Uterus (tissue), 2 donors: ENCODE measurements at regions not wholly inside any gene's neighbourhood (a gene's known extent, or its start where the extent isn't known, plus 50 kb on each side); places are given as distances from the start of the nearest gene placed in this dataset.

Experiments used
- POLR2A ChIP-seq, 2 donors: fragments of 450-650 bp; IDR thresholded peaks; one replicate each; pipeline ENCODE4 v1.6.1; 2016; ENCODE audit warnings: antibody characterized with exemption in 2 of 2, mild to moderate bottlenecking in 1 of 2, moderate library complexity in 1 of 2
- TF ChIP-seq, protein P1 (sequence below), 4 experiments: fragments of 200-600 bp in 2 of 4; fragments of 450-650 bp in 2 of 4; sonication (generic) in 2 of 4; IDR thresholded peaks; one replicate each; pipeline ENCODE4 v1.5.1; 2016 to 2019; ENCODE audit warnings: antibody characterized with exemption in 4 of 4, mild to moderate bottlenecking in 2 of 4, moderate library complexity in 1 of 4

- TF ChIP-seq, protein P1, sequence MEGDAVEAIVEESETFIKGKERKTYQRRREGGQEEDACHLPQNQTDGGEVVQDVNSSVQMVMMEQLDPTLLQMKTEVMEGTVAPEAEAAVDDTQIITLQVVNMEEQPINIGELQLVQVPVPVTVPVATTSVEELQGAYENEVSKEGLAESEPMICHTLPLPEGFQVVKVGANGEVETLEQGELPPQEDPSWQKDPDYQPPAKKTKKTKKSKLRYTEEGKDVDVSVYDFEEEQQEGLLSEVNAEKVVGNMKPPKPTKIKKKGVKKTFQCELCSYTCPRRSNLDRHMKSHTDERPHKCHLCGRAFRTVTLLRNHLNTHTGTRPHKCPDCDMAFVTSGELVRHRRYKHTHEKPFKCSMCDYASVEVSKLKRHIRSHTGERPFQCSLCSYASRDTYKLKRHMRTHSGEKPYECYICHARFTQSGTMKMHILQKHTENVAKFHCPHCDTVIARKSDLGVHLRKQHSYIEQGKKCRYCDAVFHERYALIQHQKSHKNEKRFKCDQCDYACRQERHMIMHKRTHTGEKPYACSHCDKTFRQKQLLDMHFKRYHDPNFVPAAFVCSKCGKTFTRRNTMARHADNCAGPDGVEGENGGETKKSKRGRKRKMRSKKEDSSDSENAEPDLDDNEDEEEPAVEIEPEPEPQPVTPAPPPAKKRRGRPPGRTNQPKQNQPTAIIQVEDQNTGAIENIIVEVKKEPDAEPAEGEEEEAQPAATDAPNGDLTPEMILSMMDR (IDR thresholded peaks at IDR 0.05): no peak
- no peak for TF ChIP-seq POLR2A (IDR thresholded peaks at IDR 0.05)
Measured at GRCh38 chrX:34879346-34879745, 63.2 kb upstream of the FAM47B start.
